ENCODE measurements at regions not wholly inside any gene's neighbourhood (a gene's known extent, or its start where the extent isn't known, plus 50 kb on each side); places are given as distances from the start of the nearest gene placed in this dataset.

DNA sequence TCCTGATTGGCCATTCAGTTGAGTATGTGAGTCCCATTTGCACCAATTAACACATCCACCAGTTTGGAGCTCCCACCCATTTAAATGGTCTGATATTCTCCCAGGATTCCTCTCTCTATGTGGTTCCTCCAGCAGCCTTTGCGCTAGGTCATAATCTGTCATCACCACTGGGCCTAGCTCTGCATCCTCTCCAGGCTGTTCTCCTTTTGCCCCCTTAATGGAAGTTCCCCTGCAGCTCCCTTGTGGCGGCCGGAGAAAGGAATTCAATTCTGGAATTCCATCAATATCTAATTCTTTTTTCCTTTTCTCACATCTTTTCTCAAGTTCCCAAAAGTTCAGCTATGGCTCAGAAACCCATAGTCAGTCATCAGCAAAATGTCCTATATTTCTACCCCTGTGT, 2184.4 kb upstream of the AGA start:
- TF ChIP-seq ZNF274 (IDR thresholded peaks at IDR 0.05; ENCODE audit: low read depth, low read length) = no peak
- no peak for TF ChIP-seq SUZ12 (IDR thresholded peaks at IDR 0.05; ENCODE audit: extremely low read depth, insufficient read depth, insufficient read length)

Measured in NT2/D1 (cell line).